Mesendoderm (in vitro differentiated cells): ENCODE measurements at regions not wholly inside any gene's neighbourhood (a gene's known extent, or its start where the extent isn't known, plus 50 kb on each side); places are given as distances from the start of the nearest gene placed in this dataset.
"Not testable (repeated sequence)": the region's sequence is repeated elsewhere in the genome, so short reads cannot be mapped to it uniquely, and the experiment has no call there.

Experiments
- DNase-seq: peaks from one replicate; pipeline ENCODE4 v3.0.0; 2013
- H2AK5ac ChIP-seq: 2 replicates; pipeline ENCODE4 v1.6.1; 2013; ENCODE audit warnings: low read length, inconsistent platforms
- H2BK120ac ChIP-seq: 2 replicates; pipeline ENCODE4 v1.6.1; 2013; ENCODE audit warnings: low read depth, mild to moderate bottlenecking, low read length, moderate library complexity, mixed read lengths
- H2BK15ac ChIP-seq: replicated peaks from 2 replicates; pipeline ENCODE4 v1.6.1; 2013; ENCODE audit warnings: low read depth, mild to moderate bottlenecking, moderate library complexity
- H2BK5ac ChIP-seq: 2 replicates; pipeline ENCODE4 v1.6.1; 2013; ENCODE audit warnings: low read length, inconsistent platforms
- H3K18ac ChIP-seq: 2 replicates; pipeline ENCODE4 v1.6.1; 2013; ENCODE audit warnings: mild to moderate bottlenecking, low read length, mixed read lengths
- H3K23ac ChIP-seq: one replicate; pipeline ENCODE4 v1.6.1; 2013; ENCODE audit warnings: low read length
- H3K27ac ChIP-seq: 2 replicates; pipeline ENCODE4 v1.5.1; 2013; ENCODE audit warnings: low read depth, mild to moderate bottlenecking, inconsistent platforms, low read length, moderate library complexity
- H3K27me3 ChIP-seq: 2 replicates; pipeline ENCODE4 v1.6.1; 2013; ENCODE audit warnings: low read length, control low read depth, mild to moderate bottlenecking, inconsistent platforms; ENCODE audit not compliant: insufficient read depth, poor library complexity
- H3K36me3 ChIP-seq: 2 replicates; pipeline ENCODE4 v1.6.1; 2013; ENCODE audit warnings: low read length, inconsistent platforms; ENCODE audit not compliant: control insufficient read depth, insufficient read depth
- H3K4ac ChIP-seq: one replicate; pipeline ENCODE4 v1.6.1; 2013; ENCODE audit warnings: low read depth, mild to moderate bottlenecking, low read length, moderate library complexity
- H3K4me1 ChIP-seq: 2 replicates; pipeline ENCODE4 v1.6.1; 2013; ENCODE audit warnings: low read depth, low read length, inconsistent platforms; ENCODE audit not compliant: control insufficient read depth
- H3K4me2 ChIP-seq: 2 replicates; pipeline ENCODE4 v1.6.1; 2013; ENCODE audit warnings: low read length
- H3K4me3 ChIP-seq: 2 replicates; pipeline ENCODE4 v1.5.1; 2013; ENCODE audit warnings: mild to moderate bottlenecking, low read length
- H3K56ac ChIP-seq: one replicate; pipeline ENCODE4 v1.6.1; 2013; ENCODE audit warnings: low read length
- H3K79me1 ChIP-seq: 2 replicates; pipeline ENCODE4 v1.6.1; 2013; ENCODE audit warnings: low read length, inconsistent platforms
- H3K79me2 ChIP-seq: 2 replicates; pipeline ENCODE4 v1.6.1; 2013; ENCODE audit warnings: mild to moderate bottlenecking, low read length; ENCODE audit not compliant: control insufficient read depth, insufficient read depth
- H3K9ac ChIP-seq: 2 replicates; pipeline ENCODE4 v1.6.1; 2013; ENCODE audit warnings: low read length, inconsistent platforms
- H4K5ac ChIP-seq: one replicate; pipeline ENCODE4 v1.6.1; 2013; ENCODE audit warnings: low read length
- H4K8ac ChIP-seq: one replicate; pipeline ENCODE4 v1.6.1; 2013; ENCODE audit warnings: low read depth, mild to moderate bottlenecking, control low read depth, low read length, moderate library complexity
- WGBS: extraction: QIAGEN DNeasy Blood & Tissue Kit; methylation state at CpG from one replicate; pipeline ENCODE4 v1.1.7; 2013; ENCODE audit warnings: low lambda C conversion rate, missing lambda C conversion rate; ENCODE audit not compliant: insufficient coverage; ENCODE audit errors: extremely low coverage; 5-methylcytosine and 5-hydroxymethylcytosine counted together

GRCh38 chr5:68114378-68115040 is 101.0 kb upstream of the PIK3R1 start:
- no peak overlapping the region for H2BK5ac ChIP-seq
- no peak overlapping the region for H3K56ac ChIP-seq
- DNase-seq, result no peak
- no peak overlapping the region for H2BK15ac ChIP-seq
- H3K4me3 ChIP-seq, result no peak overlapping the region
- H3K4me2 ChIP-seq, result no peak overlapping the region
- no peaks in the 10 kb centered on the region for H3K79me1 ChIP-seq
- no peaks in the 10 kb centered on the region for H3K27me3 ChIP-seq
- no peaks in the 10 kb centered on the region for H3K79me2 ChIP-seq
- no peak overlapping the region for H3K9ac ChIP-seq
- WGBS, result no CpG with 5 or more reads among the region's 2 CpGs
- no peak overlapping the region for H2BK120ac ChIP-seq
- no peak overlapping the region for H4K8ac ChIP-seq
- H3K23ac ChIP-seq, result no peak overlapping the region
- H2AK5ac ChIP-seq, result no peak overlapping the region
- no peak overlapping the region for H3K27ac ChIP-seq
- no peak overlapping the region for H3K18ac ChIP-seq
- H3K4ac ChIP-seq, result no peak overlapping the region
- no peaks in the 10 kb centered on the region for H3K4me1 ChIP-seq
- H4K5ac ChIP-seq, result no peak overlapping the region
- H3K36me3 ChIP-seq, result no peaks in the 10 kb centered on the region

- Histone ChIP-seq H3K23ac (no peak overlapping the region), H3K18ac (no peak overlapping the region), H2BK15ac (no peak overlapping the region), H4K8ac (no peak overlapping the region), H3K4me3 (no peak overlapping the region), H3K9ac (no peak overlapping the region), H3K4ac (no peak overlapping the region), H2BK5ac (no peak overlapping the region), H3K27me3 (no peaks in the 10 kb centered on the region), H3K27ac (no peak overlapping the region), H3K79me2 (no peaks in the 10 kb centered on the region), H3K4me2 (no peak overlapping the region), H2AK5ac (no peak overlapping the region), H3K4me1 (no peaks in the 10 kb centered on the region), H3K56ac (no peak overlapping the region), H3K36me3 (no peaks in the 10 kb centered on the region), H3K79me1 (no peaks in the 10 kb centered on the region), H4K5ac (no peak overlapping the region), H2BK120ac (no peak overlapping the region)
- DNase-seq, result no peak
- no CpG with 5 or more reads among the region's 2 CpGs for WGBS
Measured at GRCh38 chr5:68112658-68113057, 102.9 kb upstream of the PIK3R1 start.

GRCh38 chr5:68110894-68111293 is 104.7 kb upstream of the PIK3R1 start:
- no peaks in the 10 kb centered on the region for H3K36me3 ChIP-seq
- no peak for DNase-seq
- H3K56ac ChIP-seq, result no peak overlapping the region
- no peak overlapping the region for H3K9ac ChIP-seq
- no CpG with 5 or more reads among the region's 1 CpG for WGBS
- no peaks in the 10 kb centered on the region for H3K79me2 ChIP-seq
- no peak overlapping the region for H3K18ac ChIP-seq
- H3K27me3 ChIP-seq, result no peaks in the 10 kb centered on the region
- no peak overlapping the region for H3K23ac ChIP-seq
- H3K4ac ChIP-seq, result no peak overlapping the region
- H4K8ac ChIP-seq, result no peak overlapping the region
- H2BK120ac ChIP-seq, result no peak overlapping the region
- H3K4me1 ChIP-seq, result no peaks in the 10 kb centered on the region
- H2BK5ac ChIP-seq, result no peak overlapping the region
- H2AK5ac ChIP-seq, result no peak overlapping the region
- no peak overlapping the region for H3K4me3 ChIP-seq
- H4K5ac ChIP-seq, result no peak overlapping the region
- no peak overlapping the region for H2BK15ac ChIP-seq
- no peak overlapping the region for H3K27ac ChIP-seq
- no peaks in the 10 kb centered on the region for H3K79me1 ChIP-seq
- H3K4me2 ChIP-seq, result no peak overlapping the region

GRCh38 chr5:68110264-68110663 is 105.3 kb upstream of the PIK3R1 start:
- Histone ChIP-seq H3K9ac (no peak overlapping the region), H4K5ac (no peak overlapping the region), H3K18ac (no peak overlapping the region), H2AK5ac (no peak overlapping the region), H3K27me3 (no peaks in the 10 kb centered on the region), H3K27ac (no peak overlapping the region), H3K79me1 (no peaks in the 10 kb centered on the region), H3K56ac (no peak overlapping the region), H2BK5ac (no peak overlapping the region), H2BK15ac (no peak overlapping the region), H3K36me3 (no peaks in the 10 kb centered on the region), H3K4me2 (no peak overlapping the region), H3K4me1 (no peaks in the 10 kb centered on the region), H3K4ac (no peak overlapping the region), H4K8ac (no peak overlapping the region), H2BK120ac (no peak overlapping the region), H3K79me2 (no peaks in the 10 kb centered on the region), H3K23ac (no peak overlapping the region), H3K4me3 (no peak overlapping the region)
- WGBS, result no CpG with 5 or more reads among the region's 1 CpG
- DNase-seq, result no peak

- not testable (repeated sequence) for H4K5ac ChIP-seq, H3K4me2 ChIP-seq, H2AK5ac ChIP-seq, H3K56ac ChIP-seq, H2BK15ac ChIP-seq, H3K4me3 ChIP-seq, H3K23ac ChIP-seq, H3K4me1 ChIP-seq, H3K9ac ChIP-seq, H3K4ac ChIP-seq, H3K18ac ChIP-seq, H3K27me3 ChIP-seq, H2BK5ac ChIP-seq, H3K79me2 ChIP-seq, H3K27ac ChIP-seq, H3K79me1 ChIP-seq, H4K8ac ChIP-seq, H3K36me3 ChIP-seq, H2BK120ac ChIP-seq, DNase-seq
- no CpG with 5 or more reads among the region's 2 CpGs for WGBS
Measured at GRCh38 chr5:68104217-68104616, 111.3 kb upstream of the PIK3R1 start.

GRCh38 chr5:68103297-68103696 is 112.3 kb upstream of the PIK3R1 start:
- not testable (repeated sequence) for H3K18ac ChIP-seq, H3K4ac ChIP-seq, H2BK15ac ChIP-seq, H3K4me3 ChIP-seq, H3K56ac ChIP-seq, H2AK5ac ChIP-seq, H3K79me2 ChIP-seq, DNase-seq, H2BK5ac ChIP-seq, H3K23ac ChIP-seq, H4K5ac ChIP-seq, H3K79me1 ChIP-seq, H3K27ac ChIP-seq, H3K4me1 ChIP-seq, H3K27me3 ChIP-seq, H2BK120ac ChIP-seq, H3K36me3 ChIP-seq, H4K8ac ChIP-seq, H3K4me2 ChIP-seq, H3K9ac ChIP-seq
- WGBS, result no CpG with 5 or more reads among the region's 4 CpGs
